ENCODE measurements at regions not wholly inside any gene's neighbourhood (a gene's known extent, or its start where the extent isn't known, plus 50 kb on each side); places are given as distances from the start of the nearest gene placed in this dataset.
"Not testable (repeated sequence)": the region's sequence is repeated elsewhere in the genome, so short reads cannot be mapped to it uniquely, and the experiment has no call there.

DNA sequence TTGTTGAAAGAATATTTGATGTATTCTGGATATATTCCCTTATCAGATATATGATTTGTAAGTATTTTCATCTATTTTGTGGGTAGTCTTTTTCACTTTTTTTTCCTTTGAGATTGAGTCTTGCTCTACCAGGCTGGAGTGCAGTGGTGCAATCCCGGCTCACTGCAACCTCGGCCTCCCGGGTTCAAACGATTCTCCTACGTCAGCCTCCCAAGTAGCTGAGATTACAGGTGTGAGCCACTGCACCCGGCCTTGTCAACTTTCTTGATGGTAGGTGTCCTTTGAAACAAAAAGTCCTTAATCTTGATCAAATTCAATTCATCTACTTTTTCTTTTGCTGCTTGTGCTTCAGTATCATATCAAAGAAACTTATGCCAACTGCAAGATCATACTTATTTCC lies 297.2 kb upstream of the NRSN1 start:
- no peaks in the 10 kb centered on the region for H3K27me3 ChIP-seq (ENCODE audit: control insufficient read depth, insufficient read depth, low read length)
- no peak overlapping the region for H3K4me3 ChIP-seq (ENCODE audit: low read depth, low read length)
- no peak for FAIRE-seq
- H3K36me3 ChIP-seq (ENCODE audit: control insufficient read depth, insufficient read depth, low read length), result no peaks in the 10 kb centered on the region
- DNase-seq (ENCODE audit: low read depth), result no peak
- no peak for TF ChIP-seq CTCF (IDR thresholded peaks at IDR 0.05; ENCODE audit: insufficient read depth, low read length, severe bottlenecking)

- TF ChIP-seq CTCF (IDR thresholded peaks at IDR 0.05; ENCODE audit: insufficient read depth, low read length, severe bottlenecking), result no peak
- FAIRE-seq, result no peak
- Histone ChIP-seq H3K27me3 (ENCODE audit: control insufficient read depth, insufficient read depth, low read length) (no peaks in the 10 kb centered on the region), H3K36me3 (ENCODE audit: control insufficient read depth, insufficient read depth, low read length) (no peaks in the 10 kb centered on the region), H3K4me3 (ENCODE audit: low read depth, low read length) (no peak overlapping the region)
- no peak for DNase-seq (ENCODE audit: low read depth)
These were observed 284.9 kb upstream of the NRSN1 start for GRCh38 chr6:23841116-23841515.

DNA sequence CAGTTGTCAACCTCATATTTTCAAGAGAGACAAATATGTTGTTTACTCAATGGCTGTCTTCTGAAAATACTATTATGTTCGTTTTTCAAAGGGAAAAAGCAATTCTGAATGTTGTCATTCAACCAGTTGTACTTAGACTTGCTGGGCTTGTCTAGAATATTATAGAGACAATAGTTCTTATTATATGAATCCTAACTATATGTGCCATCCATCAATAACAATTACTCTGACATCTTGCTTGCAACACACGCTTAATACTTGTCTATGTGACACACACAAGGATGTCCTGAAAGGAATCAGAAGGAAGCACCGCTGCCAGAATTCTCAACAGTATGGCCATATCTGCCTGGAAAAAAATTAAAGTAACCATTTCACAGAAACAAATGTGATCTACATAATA lies 283.3 kb upstream of the NRSN1 start:
- H3K27me3 ChIP-seq (ENCODE audit: control insufficient read depth, insufficient read depth, low read length), result no peaks in the 10 kb centered on the region
- DNase-seq (ENCODE audit: low read depth) (no peak), FAIRE-seq (no peak)
- no peaks in the 10 kb centered on the region for H3K36me3 ChIP-seq (ENCODE audit: control insufficient read depth, insufficient read depth, low read length)
- TF ChIP-seq CTCF (IDR thresholded peaks at IDR 0.05; ENCODE audit: insufficient read depth, low read length, severe bottlenecking), result no peak
- no peak overlapping the region for H3K4me3 ChIP-seq (ENCODE audit: low read depth, low read length)

- Histone ChIP-seq H3K36me3 (ENCODE audit: control insufficient read depth, insufficient read depth, low read length) (no peaks in the 10 kb centered on the region), H3K4me3 (ENCODE audit: low read depth, low read length) (no peak overlapping the region), H3K27me3 (ENCODE audit: control insufficient read depth, insufficient read depth, low read length) (no peaks in the 10 kb centered on the region)
- FAIRE-seq (no peak), DNase-seq (ENCODE audit: low read depth) (no peak)
- TF ChIP-seq CTCF (IDR thresholded peaks at IDR 0.05; ENCODE audit: insufficient read depth, low read length, severe bottlenecking), result no peak
These were observed 274.5 kb upstream of the NRSN1 start for GRCh38 chr6:23851522-23851921.

DNA sequence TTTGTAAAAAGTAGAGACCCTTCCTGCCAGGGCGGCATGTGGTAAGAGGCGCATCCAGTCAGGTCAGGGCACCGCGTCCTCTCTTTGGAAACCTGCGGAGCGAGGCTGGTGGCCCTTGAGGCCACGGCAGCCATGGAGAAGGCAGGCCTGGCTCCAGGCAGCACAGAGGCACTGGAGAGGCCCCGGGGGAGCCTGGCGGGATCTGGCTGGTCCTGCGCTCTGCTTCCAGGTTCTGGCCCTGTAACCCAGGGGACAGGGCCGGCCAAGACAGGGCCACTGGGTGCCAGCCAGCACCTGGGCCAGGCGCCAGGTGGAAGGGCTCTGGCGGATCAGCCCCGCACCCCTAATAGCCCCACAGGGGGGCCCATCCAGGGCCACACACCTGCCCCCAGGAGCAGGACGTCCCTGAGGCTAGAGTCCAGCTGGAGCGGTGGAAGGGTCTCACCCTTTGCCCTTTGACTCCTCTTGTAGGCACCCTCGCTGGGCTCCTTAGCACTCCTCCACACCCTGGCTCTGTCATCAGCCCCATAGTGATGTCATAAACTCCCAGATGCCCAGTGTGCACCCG lies 272.4 kb upstream of the NRSN1 start:
- not testable (repeated sequence) for FAIRE-seq; H3K4me3 ChIP-seq (ENCODE audit: low read depth, low read length); H3K36me3 ChIP-seq (ENCODE audit: control insufficient read depth, insufficient read depth, low read length); H3K27me3 ChIP-seq (ENCODE audit: control insufficient read depth, insufficient read depth, low read length); DNase-seq (ENCODE audit: low read depth)

DNA sequence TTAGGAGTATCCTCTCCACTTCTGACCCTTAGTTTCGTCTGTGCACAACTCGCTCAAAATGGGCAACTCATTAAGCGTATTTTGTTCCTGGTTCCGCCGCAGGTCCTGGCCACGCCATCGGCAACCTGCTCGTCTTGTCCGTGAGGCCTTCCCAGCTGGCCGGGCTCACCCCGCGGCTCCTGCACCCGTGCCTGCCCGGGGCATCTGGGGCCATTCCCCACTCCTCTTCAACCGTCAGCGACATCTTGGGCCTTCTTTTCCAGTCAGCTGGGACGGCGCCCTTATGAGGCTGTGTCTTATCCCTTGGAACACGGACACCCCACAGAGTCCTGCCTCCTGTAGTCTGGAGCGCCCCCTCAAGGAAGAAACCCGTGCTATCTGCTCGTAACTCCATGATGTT lies 271.9 kb upstream of the NRSN1 start:
- H3K36me3 ChIP-seq (ENCODE audit: control insufficient read depth, insufficient read depth, low read length); FAIRE-seq; DNase-seq (ENCODE audit: low read depth); H3K4me3 ChIP-seq (ENCODE audit: low read depth, low read length); H3K27me3 ChIP-seq (ENCODE audit: control insufficient read depth, insufficient read depth, low read length): not testable (repeated sequence)

DNA sequence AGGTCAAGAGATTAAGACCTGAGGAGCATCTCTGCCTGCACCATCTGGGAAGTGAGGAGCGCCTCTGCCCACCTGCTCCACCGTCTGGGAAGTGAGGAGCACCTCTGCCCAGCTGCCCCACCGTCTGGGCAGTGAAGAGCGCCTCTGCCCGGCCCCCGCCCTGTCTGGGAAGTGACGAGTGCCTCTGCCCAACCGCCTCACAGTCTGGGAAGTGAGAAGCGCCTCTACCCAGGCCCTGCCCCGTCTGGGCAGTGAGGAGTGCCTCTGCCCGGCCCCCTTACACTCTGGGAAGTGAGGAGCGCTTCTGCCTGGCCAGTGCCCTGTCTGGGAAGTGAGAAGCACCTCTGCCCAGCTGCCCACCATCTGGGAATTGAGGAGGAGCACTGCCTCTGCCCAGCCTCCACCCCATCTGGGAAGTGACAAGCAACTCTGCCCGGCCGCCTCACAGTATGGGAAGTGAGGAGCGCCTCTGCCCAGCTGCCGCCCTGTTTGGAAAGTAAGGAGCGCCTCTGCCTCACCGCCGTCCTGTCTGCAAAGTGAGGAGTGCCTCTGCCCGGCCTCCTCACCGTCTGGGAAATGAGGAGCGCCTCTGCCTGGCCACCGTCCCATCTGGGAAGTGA lies 270.4 kb upstream of the NRSN1 start:
- Histone ChIP-seq H3K27me3 (ENCODE audit: control insufficient read depth, insufficient read depth, low read length) (no peaks in the 10 kb centered on the region), H3K36me3 (ENCODE audit: control insufficient read depth, insufficient read depth, low read length) (no peaks in the 10 kb centered on the region), H3K4me3 (ENCODE audit: low read depth, low read length) (no peak overlapping the region)
- FAIRE-seq (no peak), DNase-seq (ENCODE audit: low read depth) (no peak)
- TF ChIP-seq CTCF (IDR thresholded peaks at IDR 0.05; ENCODE audit: insufficient read depth, low read length, severe bottlenecking), result no peak

Measured in bronchial epithelial cell (primary cell).